Nephron (organoid): ENCODE measurements at regions not wholly inside any gene's neighbourhood (a gene's known extent, or its start where the extent isn't known, plus 50 kb on each side); places are given as distances from the start of the nearest gene placed in this dataset.

Experiments
- H3K27ac Mint-ChIP-seq, 3 experiments: 2 replicates each; pipeline ENCODE4 v1.8.0; 2020; ENCODE audit warnings: mixed read lengths in 3 of 3, mild to moderate bottlenecking in 2 of 3, moderate library complexity in 1 of 3
- H3K27me3 Mint-ChIP-seq: 2 replicates; pipeline ENCODE4 v1.8.0; 2021; ENCODE audit warnings: low read depth, mild to moderate bottlenecking, moderate library complexity, mixed read lengths
- H3K36me3 Mint-ChIP-seq: 2 replicates; pipeline ENCODE4 v1.8.0; 2020; ENCODE audit warnings: low read depth, mixed read lengths
- H3K4me1 Mint-ChIP-seq: 2 replicates; pipeline ENCODE4 v1.8.0; 2020; ENCODE audit warnings: mixed read lengths
- H3K4me3 Mint-ChIP-seq, 3 experiments: 2 replicates each; pipeline ENCODE4 v1.8.0; 2020; ENCODE audit warnings: mild to moderate bottlenecking in 3 of 3, mixed read lengths in 3 of 3, moderate library complexity in 2 of 3
- H3K9me3 Mint-ChIP-seq: 2 replicates; pipeline ENCODE4 v1.8.0; 2020; ENCODE audit warnings: mixed read lengths
- TF ChIP-seq, protein P1 (sequence below), 3 experiments: fragments of 200-600 bp; sonication (generic); IDR thresholded peaks; one replicate each; pipeline ENCODE4 v1.5.0; 2021; ENCODE audit warnings: antibody characterized with exemption in 3 of 3; ENCODE audit not compliant: unreplicated experiment in 3 of 3

DNA sequence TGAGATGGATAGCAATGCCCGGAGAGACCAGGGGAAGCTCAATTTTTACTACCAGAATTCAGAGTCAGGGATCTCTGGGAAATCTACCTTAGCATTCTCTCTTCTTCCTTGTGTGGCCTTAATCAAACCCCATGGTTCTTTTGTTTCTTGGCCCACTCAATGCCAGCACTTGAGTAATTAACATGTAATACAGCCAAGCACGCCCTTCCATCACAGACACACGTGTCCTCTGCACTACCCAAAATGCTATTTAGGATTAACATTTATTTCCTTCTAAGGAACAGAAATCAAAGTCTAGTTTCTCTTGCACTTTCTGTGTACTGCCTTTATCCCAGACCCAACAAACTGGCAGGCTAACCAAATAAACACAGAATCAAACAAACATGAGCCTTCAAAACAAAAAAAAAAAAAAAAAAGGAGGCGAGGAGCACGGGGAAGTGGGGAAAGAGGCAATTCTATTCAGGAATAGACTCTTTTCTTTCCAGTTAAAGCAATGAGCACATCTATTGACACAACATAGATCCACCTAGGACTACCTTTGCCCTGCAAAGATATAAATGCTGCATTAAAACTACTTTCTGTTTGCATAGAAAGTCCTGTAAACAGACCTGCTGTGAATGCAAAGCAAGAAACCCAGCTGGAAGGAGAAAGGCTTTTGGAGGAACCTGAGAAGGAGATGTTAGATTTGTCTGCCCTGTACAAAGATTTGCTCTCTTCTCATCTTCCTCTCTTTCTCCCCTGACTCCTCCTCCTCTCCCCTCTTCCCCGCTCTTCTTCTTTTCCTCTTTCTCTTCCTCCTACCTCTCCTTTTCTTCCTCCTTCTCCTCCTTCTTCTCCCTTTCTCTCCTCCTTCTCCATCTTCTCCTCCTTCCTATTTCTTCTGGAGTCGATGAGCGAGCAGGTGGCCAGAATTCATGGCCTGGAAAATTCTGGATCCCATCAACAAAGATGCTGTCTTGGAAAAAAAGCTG is 294.4 kb downstream of the NPIPA8 start:
- Mint-ChIP-seq H3K9me3 (no peaks in the 10 kb centered on the region), H3K4me1 (no peaks in the 10 kb centered on the region), H3K27me3 (peaks cover 42% of the 10 kb centered on the region), H3K36me3 (no peaks in the 10 kb centered on the region), H3K4me3 (no peak overlapping the region), H3K27ac (no peak overlapping the region)
- TF ChIP-seq, protein P1, sequence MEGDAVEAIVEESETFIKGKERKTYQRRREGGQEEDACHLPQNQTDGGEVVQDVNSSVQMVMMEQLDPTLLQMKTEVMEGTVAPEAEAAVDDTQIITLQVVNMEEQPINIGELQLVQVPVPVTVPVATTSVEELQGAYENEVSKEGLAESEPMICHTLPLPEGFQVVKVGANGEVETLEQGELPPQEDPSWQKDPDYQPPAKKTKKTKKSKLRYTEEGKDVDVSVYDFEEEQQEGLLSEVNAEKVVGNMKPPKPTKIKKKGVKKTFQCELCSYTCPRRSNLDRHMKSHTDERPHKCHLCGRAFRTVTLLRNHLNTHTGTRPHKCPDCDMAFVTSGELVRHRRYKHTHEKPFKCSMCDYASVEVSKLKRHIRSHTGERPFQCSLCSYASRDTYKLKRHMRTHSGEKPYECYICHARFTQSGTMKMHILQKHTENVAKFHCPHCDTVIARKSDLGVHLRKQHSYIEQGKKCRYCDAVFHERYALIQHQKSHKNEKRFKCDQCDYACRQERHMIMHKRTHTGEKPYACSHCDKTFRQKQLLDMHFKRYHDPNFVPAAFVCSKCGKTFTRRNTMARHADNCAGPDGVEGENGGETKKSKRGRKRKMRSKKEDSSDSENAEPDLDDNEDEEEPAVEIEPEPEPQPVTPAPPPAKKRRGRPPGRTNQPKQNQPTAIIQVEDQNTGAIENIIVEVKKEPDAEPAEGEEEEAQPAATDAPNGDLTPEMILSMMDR (IDR thresholded peaks at IDR 0.05; ENCODE audit: unreplicated experiment in 3 of 3) = no peak

DNA sequence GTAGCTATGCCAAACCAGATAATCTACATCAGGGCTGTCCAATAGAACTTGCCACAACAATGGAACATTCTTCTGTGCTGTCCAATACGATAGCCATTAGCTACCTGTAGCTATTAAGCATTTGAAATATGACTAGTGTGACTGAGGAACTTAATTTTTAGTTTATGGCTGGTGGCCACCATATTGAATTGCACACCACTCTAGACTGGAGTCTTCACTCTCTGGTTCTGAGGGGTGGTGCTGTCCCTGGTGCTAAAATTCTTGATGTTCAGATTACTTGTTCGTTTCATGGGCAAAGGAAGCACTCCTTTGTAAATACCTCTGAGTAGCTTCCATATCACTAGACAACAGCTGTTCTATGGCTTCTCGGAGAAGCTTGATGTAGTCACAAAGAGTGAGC is 296.6 kb downstream of the NPIPA8 start:
- H3K4me1 Mint-ChIP-seq = no peaks in the 10 kb centered on the region
- H3K4me3 Mint-ChIP-seq = no peak overlapping the region
- H3K27ac Mint-ChIP-seq = no peak overlapping the region
- H3K27me3 Mint-ChIP-seq = peaks cover 36% of the 10 kb centered on the region
- no peaks in the 10 kb centered on the region for H3K9me3 Mint-ChIP-seq
- TF ChIP-seq, protein P1 (IDR thresholded peaks at IDR 0.05; ENCODE audit: unreplicated experiment in 3 of 3) = no peak
- no peaks in the 10 kb centered on the region for H3K36me3 Mint-ChIP-seq

DNA sequence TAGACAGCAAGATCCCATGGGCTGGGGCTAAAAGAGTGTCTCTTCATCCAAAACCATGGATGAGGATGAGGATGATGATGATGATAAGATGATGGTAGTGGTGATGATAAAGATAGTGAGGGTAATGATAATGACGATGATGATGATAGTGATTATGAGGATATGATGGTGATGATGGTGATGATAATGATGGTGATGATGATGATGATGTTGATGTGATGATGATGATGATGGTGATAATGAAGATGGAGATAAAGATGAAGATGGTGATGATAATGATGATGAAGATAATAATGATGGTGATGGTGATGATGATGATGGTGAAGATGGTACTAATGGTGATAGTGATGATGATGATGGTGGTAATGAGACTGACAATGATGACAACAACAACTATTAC is 299.5 kb downstream of the NPIPA8 start:
- peaks cover 22% of the 10 kb centered on the region for H3K27me3 Mint-ChIP-seq
- TF ChIP-seq, protein P1 (IDR thresholded peaks at IDR 0.05; ENCODE audit: unreplicated experiment in 3 of 3) = no peak
- H3K4me1 Mint-ChIP-seq = no peaks in the 10 kb centered on the region
- H3K4me3 Mint-ChIP-seq = no peak overlapping the region
- no peak overlapping the region for H3K27ac Mint-ChIP-seq
- no peaks in the 10 kb centered on the region for H3K36me3 Mint-ChIP-seq
- no peaks in the 10 kb centered on the region for H3K9me3 Mint-ChIP-seq

DNA sequence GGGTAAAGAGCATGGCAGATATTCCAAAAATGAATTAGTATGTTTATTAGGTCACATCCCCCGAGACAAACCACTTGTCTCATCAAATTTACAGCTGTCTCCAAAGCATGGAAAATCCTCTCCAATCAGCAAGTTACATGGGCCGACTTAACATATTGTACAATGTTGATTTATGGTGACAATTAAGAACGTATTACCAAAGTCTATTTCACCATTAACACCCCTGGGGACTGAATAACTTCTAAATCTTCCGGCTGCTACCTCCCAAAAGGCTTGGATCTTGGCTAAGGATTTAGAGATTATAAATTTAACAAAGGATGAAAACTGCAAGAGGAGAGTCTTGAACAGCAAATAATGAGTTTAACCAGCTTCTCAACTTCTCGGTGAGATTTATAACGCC is 311.9 kb downstream of the NPIPA8 start:
- H3K9me3 Mint-ChIP-seq = no peaks in the 10 kb centered on the region

DNA sequence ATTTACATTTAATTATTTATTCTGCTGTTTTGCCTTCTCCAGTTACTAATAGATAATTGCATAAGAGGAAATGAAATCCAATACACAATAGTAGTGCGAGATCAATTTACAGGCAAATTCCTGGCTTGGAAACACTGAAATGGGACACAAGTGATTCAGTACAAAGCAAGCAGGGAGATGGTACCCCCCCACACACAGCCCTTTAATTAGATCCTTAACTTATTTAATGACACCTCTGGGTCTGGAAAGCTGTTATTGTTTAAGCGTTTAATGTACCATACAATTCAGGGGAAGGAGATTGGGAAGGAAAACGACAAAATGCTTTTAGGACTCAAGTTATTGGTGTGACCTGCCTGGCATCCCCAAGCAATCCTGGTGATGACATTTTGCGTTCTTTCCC is 318.2 kb downstream of the NPIPA8 start:
- H3K9me3 Mint-ChIP-seq = peaks cover 6% of the 10 kb centered on the region
- H3K4me1 Mint-ChIP-seq = peaks cover 32% of the 10 kb centered on the region
- no peaks in the 10 kb centered on the region for H3K36me3 Mint-ChIP-seq
- H3K27ac Mint-ChIP-seq = peak overlapping the region; percentile 23 to 87 (median 58)
- no peak overlapping the region for H3K4me3 Mint-ChIP-seq
- H3K27me3 Mint-ChIP-seq = peaks cover 18% of the 10 kb centered on the region
- TF ChIP-seq, protein P1 (IDR thresholded peaks at IDR 0.05; ENCODE audit: unreplicated experiment in 3 of 3) = no peak

More for the DNA sequence above, 311.9 kb downstream of the NPIPA8 start:
- TF ChIP-seq, protein P1 (IDR thresholded peaks at IDR 0.05; ENCODE audit: unreplicated experiment in 3 of 3) = no peak
- Mint-ChIP-seq H3K36me3 (no peaks in the 10 kb centered on the region), H3K4me1 (peaks cover 32% of the 10 kb centered on the region), H3K27me3 (peaks cover 6% of the 10 kb centered on the region), H3K27ac (peak overlapping the region; percentile 7 to 78 (median 7)), H3K4me3 (no peak overlapping the region)
